Hindlimb muscle (tissue), 1 donor: ENCODE measurements at regions not wholly inside any gene's neighbourhood (a gene's known extent, or its start where the extent isn't known, plus 50 kb on each side); places are given as distances from the start of the nearest gene placed in this dataset.

Experiments
- DNase-seq: peaks from one replicate; pipeline ENCODE4 v3.0.0-alpha.2; 2013

DNA sequence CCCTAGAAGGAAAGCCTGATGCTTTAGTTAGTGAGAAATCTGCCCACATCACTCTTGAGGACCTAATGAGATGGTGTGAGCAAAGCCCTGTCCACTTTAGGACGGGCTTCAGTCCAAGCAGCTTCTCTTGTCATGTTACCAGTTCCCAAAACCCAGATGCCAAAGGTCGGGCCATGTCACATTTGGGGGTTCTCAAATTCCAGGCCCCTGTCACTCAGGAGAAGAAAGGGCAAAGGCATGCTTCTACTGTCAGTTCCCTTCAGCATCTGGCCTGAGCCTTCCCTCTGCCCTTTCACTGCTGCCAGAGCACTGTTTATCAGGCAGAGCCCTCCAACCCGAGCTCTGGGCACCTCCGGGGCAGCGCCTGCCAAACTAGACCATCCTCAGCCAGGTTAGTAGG lies 556.0 kb downstream of the BNC2 start:
- no peak for DNase-seq

DNA sequence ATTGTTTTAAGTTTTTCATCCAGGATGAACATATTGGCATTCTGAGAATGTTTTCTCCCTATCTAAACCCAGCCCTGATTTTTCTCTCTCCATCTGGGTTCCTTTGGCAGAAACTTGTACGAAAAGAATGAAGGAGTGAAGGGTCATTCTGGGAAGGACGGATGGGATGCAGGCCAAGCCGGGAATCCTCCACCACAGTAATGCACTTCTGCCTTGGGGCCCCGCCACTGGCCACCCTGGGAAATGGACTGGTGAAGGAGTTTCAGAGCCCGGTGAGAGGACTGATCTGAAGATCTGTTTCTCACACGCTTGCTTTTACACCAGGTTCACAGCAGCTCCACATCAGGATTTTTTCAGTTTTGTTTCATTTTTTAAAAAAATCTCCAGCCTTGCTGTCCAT lies 554.8 kb downstream of the BNC2 start:
- DNase-seq = no peak

DNA sequence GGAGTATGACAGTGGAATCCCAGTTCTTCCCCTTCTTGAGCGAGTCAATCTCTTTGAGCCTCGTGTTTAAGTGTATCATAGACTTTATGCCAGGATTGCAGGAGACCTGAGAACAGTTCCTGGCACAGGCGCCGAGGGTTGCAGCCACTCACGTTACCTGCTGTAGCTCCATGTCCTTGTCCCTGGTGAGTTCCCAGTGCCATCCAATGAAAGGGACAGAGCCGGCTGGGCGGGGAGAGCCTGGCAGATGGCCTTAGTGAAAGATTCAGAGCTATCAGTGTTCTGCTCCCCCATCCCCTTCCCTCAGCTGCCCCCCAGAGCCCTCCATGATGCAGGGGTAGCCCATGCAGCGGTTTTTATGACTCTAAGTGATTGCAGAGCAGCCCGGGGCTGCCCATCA lies 554.0 kb downstream of the BNC2 start:
- no peak for DNase-seq

DNA sequence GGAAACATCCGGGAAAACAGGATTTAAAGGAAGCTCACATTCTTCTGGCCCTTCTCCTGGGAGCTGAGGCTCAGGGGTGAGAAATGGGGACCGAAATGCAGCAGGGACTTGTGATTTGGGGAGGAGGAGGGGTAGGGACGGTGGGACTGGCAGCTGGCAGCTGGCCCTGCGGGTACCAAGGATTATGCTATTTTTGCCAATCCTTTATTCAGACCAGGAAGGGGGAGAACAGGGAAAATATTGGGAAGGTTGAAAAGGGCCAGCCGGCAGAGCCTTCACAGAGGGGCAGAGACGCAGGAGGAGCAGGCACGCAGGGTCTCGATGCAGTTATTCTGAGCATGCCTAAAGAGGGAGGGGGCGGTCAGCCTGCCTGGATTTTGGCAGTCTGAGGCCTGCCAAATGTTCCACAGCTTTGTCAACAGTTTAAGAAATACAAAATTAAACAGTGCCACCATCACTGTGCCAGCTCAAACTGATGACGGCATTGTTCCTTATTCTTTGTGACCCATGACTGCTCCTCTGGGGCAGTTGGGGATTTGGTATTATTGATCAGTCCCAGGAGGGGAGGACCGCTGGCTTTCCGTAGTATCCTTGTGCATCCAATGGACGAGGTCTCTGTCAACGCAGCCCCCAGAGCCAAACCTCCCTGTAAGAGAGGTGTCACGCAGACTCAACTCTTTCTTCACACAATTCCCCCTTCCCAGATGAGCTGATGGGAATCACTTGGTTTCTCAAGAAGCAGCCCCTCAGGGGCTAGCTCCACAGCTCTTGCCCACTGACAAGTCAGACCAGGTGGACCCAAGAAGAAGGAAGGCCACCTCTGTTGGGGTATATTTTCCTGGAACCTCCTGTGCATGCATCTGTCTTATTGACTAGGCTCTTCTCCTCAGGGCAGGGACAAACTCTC lies 553.3 kb downstream of the BNC2 start:
- no peak for DNase-seq

DNA sequence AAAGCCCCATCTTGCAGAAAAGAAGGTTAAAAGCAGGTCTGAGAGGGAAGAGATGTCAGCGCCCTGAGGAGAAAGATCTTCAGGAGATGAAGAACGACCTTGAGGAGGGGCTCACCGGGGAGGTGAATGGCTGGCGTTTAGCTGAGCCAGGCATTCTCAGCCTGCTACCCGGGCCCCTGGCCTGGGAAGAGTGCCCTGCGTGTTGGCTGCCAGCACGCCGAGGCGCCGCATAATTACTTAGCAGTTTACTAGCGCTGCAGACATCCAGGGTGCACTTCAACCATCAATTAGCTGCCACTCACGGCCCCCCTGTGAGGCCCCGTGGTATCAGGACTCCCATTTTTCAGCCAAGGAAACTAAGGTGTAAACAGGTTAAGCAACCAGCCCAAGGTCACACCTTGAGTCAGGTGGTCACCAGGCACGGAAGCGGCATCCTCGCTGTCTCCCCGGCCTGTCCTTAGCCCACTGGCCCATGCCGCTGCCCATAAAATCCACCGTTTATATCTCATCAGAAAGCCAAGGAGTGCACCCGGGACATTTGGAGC lies 551.9 kb downstream of the BNC2 start:
- DNase-seq = no peak

DNA sequence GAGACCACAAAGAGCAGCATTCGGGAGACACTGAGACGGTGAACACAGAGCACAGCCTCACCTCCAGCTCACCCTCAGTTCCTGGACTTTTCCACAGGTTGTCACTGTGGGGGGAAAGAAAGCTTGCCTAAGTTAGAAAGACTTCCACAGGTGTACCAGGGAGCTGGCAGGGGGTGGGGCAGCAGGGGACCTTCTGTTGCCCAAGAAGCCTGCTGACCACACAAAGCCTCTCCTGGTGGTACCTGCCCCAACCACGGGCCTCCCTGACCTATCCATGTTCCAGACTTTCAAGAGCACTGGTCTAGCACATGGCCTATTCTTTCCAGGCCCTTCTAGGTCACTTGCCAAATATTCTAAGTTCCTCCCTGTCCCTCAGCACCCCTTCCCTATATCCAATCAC lies 550.8 kb downstream of the BNC2 start:
- DNase-seq = no peak

DNA sequence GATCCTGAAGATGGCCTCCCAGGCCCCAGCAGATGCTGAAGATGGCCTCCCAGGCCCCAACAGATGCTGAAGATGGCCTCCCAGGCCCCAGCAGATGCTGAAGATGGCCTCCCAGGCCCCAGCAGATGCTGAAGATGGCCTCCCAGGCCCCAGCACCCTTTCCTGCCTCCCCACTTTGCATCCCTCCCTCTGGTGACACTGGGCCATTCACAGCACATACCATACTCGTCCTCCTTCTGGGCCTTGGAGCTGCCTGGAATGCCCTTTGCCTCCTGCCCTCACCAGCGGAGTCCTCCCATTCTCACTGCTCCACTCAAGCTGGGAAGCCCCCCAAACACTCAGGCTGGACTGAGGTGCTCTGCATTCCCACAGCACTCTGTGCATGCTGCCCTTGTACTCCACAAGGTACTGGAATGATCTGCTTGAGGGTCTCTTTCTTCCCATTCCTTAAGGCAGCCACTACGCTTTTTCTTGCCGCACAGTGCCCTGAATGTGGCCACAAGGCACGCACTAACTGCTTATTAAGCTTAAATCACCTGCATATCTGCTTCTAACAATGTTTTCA lies 550.0 kb downstream of the BNC2 start:
- DNase-seq = no peak

DNA sequence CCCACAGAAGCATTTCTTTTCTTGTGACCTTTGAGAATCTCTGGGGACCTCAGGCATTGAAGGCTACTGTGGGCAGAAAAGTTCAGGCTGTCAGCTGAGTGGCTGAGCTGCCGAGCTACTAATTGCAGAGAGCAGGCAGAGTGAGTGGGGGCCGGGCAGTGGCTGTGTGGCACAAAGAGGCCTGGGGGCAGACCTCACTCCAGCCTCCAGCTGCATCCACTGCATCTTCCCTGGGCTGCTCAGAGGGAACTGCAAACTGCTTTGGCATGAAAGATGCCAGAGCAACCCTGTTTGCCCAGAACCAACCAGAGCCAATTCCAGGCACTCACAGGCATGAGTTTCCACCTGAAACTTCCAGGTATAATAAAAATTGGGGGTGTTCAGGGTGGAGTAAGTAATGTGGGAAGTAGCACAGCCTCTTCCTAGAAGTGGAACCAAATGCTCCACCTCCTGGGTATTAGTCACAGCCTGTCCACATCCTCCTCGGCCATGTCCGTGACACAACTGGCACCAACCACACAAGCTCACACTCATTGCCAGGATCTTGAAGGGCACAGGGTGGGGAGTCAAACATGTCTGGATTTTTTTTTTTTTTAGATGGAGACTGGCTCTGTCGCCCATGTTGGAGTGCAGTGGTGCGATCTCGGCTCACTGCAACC lies 548.9 kb downstream of the BNC2 start:
- DNase-seq = no peak

DNA sequence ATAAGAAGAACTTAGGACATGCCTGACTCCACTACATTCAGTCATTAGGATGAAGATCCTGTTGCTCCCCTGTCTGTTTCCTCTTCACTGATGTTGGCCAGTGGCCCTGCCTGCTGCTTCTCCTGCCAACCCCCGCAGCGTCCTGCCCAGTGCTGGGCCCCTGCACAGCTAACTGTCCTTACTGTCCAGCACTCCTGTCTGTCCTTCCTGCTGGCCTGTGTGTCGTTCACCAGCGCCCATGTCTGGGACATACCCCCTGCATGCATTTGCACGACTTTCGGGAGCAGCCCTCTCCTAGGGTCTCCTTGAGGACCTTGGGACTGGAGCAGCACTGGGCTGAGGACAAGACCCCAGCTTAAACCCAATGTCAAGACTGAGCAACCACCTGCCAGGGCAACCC lies 547.6 kb downstream of the BNC2 start:
- no peak for DNase-seq

DNA sequence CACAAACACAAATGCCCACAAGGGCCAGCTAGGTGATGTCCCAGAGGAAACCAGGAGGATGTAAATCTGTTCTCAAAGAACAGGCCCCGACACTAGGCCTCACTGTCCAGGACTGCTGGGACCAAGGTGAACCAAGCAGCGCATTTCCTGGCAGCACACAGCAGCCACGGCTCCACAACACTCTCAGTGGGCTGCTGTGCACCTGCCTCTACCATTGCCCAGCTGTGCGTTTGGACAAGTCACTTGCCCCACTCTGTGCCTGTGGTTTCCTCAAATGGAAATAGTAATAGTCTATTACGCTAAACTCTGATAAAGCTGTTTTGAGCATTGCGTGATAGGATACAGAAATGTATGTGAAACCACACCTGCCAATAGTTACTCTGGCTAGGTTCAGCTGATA lies 544.5 kb downstream of the BNC2 start:
- DNase-seq = no peak

DNA sequence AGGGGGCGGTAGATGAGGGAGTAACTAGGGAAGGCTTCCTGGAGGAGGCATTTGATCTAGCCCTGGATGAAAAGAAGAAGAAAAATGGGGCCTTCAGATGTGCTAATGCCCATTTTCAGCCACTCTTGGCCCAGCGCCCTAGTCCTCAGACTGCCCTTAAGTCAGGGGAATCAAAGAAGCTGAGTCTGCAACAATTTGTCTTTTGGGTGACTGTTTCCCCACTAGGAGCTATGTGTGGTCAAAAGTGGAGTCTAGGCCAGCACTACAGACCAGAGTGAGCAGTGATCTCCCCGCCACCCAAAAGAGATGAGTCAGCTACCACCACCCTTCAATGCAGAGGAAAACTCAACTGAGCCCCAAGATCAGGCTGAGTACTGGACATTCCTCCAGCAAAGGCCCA lies 542.1 kb downstream of the BNC2 start:
- DNase-seq = no peak

DNA sequence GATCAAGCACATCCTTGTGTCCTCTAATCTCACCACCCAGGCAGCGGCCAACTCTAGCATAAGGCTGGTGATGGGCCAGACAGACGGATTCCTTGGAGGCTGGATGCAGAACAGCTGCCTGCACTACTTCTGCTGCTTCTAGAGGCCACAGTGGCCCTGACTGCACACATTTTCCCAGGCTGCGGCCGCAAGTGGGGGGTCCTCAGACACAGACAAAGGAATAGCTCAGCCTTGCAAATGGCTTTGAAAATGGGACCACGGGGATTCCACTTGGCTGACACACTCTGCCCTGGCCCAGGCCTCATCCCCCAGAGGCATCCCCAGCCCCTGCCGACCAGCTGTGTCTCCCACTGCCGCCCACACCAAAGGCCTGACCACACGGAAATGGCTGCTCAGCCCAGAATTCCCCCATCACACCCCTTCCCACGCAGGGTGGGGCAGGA lies 540.8 kb downstream of the BNC2 start:
- no peak for DNase-seq

DNA sequence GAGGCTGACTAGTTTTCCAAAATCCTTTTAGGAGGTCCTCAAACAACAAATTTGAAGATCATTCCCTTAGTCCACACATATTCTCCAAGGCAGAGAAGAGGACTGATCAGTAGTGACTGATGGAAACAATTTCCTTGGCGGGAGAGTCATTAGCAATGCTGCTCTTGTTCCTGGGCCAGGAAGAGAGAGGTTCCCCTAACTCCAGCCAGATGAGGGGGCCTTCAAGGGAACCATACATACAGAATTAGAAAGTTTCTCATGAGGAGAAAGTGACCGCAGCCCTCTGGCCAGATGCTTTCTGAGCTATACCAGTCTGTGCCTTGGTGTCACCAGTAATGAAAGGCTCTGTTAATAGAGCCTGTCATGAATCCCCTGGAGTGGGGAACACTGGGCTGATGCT lies 539.4 kb downstream of the BNC2 start:
- no peak for DNase-seq

DNA sequence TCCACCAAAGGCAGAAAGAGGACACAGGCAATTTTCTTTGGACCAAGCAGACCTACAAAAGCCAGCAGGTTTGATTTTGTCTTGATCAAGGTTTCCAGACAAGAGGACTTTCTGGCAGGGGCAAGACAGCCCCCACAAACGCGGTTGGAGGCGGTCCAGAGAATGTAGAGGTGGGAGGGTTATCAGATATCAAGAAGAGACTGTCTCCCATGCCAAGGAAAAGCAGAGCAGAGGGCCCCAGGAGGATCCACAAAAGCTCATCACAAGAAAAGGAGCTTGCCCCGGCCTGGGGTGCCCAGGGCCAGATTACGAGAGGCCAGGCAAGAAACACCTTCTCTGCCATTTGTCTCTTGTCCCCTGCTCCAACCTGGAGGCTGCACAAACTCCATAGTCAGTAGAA lies 538.9 kb downstream of the BNC2 start:
- no peak for DNase-seq

DNA sequence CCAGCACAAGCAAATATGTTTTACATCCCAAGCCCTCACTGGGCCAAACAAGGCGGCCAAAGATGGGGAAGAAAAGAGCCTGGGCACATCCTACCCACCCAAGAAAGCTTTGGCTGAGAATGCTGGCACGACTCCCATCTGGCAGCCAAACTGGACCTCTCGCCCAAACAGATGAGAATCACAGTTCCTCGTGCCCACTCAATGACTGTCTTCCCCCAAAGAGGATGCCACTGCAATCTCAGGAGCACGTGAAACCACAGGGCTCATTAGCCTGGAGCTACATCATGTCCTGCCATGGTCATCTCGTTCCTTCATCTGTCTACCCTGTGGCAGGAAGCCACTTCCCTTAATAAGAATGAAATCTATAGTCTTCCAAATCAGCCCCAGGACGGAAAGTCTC lies 536.8 kb downstream of the BNC2 start:
- no peak for DNase-seq

DNA sequence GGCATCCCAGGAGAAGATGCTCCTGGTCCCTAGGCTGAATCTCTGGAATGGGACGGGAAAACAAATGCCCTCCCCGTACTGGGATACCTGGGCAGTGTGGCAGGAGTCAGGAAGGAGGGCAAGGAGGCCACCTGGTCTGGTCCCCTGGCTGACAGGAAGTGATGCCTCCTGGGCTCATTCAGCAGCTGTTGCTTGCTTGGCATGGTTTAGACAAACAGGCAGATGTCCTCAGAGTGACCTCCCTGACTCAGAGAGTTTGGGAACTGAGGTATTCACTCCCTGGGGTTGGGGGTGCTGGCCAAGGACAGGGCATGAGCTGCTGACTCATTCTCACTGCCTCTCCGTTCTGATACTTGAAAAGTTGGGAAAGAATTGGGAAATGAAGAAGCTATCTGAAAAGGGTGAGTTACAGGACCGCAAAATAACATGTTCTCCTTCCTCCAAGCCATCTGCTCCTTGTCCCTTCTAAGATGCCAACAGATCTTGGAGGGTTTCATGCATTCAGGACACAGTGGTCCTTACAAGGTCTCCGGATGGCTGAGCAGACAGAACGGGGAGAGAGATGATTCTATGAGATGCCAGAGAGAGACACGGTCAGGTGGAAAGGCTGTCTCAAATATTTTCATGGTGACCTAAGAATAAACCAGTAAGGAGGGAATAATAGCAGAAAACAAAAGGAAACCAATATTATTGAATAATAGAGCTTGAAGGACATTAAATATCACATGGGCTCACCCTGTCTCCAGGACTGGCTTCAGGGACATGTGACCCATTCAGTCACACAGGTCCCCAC lies 534.5 kb downstream of the BNC2 start:
- no peak for DNase-seq

DNA sequence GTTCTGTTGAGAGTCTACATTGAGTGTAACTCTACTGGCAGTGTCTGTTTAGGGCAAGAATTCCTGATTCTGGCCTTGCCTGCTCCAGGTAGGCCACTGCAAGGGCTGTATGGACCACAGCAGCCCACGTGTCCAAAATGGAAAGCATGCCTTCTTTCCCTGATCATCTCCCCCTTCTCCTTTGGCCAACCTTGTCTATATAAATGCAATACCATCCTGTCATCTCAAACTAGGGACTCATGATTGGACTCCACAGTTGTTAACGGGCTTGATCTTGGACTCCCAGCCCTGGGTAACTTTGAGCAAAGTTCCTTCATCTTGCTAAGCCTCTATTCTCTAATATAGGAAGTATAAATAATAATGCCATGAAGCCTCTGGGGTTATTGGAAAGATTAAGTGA lies 533.6 kb downstream of the BNC2 start:
- no peak for DNase-seq

DNA sequence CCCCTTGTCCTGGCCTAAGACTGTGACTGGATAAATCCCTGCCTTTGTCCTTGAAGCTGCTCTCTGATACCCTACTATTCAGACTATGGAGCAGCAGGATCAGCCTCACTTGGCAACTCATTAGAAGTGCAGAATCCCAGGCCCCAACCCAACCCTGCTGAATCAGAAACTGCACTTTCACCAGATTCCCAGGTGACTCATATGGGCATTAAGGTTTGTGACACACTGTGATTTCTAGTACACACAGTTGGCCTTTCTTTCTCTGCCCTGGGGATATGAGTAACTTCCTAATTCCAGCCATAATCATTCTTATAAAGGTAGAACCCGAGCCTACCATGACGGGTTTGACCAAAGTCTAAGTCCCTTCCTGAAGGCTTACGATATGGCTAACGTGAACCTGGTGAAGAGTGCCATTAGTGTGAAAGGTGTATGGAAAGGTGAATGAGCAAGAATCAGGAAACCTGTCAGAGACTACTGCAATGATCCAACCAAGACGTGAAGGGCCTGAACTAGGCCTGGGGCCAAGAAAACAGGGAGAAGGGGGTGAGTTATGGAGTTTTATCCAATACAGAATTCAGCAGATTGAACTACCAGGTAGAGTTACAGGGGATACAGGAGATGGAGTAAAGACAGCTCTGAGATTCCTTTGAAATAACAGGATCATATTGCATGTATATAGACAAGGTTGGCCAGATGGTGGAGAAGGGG lies 533.0 kb downstream of the BNC2 start:
- DNase-seq = no peak

DNA sequence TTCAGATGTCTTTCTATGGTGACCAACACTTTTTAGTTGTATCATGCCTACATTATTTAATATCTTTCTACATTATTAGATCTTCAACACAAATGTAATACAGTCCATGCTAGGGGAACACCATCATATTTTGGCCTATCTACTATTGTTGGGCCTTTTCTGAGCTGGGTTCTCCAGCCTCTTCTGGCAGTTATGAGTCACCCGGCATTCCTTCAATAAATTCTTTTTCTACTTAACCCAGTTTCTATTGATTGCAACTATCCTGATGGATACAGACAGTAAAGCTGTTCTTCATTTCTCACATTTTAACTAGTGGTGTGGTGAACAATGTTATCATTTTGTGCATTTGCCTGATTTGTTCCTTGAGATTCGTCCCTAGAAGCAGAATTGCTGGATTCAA lies 529.3 kb downstream of the BNC2 start:
- no peak for DNase-seq

DNA sequence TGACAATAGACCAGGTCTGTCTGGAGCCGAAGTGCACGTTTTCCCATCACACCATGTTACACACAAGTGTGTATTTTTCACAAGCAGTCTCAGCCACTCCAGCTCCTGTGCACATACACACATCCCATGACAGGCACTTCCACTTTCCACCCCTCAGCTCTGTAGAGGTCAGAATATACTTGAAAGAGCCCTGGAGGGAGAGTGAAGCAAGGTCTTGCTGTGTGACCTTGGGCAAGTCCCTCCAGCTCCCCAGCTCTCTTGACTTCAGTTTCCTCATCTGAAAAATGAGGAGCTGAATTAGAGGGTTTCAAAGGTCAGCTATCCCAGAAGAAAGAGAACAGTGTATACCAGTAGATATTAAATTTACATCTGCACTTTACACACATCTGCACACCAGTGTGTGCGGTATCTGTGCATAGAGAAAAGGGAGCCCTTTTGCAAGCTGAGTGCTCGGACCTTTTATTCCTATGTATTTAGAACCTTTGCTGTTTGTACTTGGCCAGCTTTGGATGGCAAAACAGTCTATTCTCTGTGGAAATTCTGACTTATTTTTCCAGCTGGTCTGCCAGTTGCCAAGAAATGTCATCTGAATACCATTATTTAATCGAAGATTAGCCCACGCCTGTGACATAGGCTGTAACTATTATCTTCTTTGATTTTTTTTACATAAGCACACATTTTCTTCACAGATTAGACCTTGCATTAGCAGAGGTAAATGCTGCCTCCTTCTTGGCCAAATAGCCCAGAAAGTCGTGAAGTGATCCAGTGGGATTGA lies 528.0 kb downstream of the BNC2 start:
- no peak for DNase-seq
